ENCODE measurements at regions not wholly inside any gene's neighbourhood (a gene's known extent, or its start where the extent isn't known, plus 50 kb on each side); places are given as distances from the start of the nearest gene placed in this dataset.

- TF ChIP-seq YY1 (IDR thresholded peaks at IDR 0.05; ENCODE audit: low read depth) (no peak), EP300 (IDR thresholded peaks at IDR 0.05; ENCODE audit: borderline replicate concordance in 1 of 2, low read depth in 1 of 2, low read length in 1 of 2) (no peak), POLR2AphosphoS5 (IDR thresholded peaks at IDR 0.05; ENCODE audit: low read depth, low read length) (no peak), EZH2phosphoT487 (IDR thresholded peaks at IDR 0.05; ENCODE audit: borderline replicate concordance, low read depth) (no peak), CTCF (IDR thresholded peaks at IDR 0.05) (no peak), USF2 (IDR thresholded peaks at IDR 0.05; ENCODE audit: borderline replicate concordance, low read depth, low read length) (no peak), GABPA (IDR thresholded peaks at IDR 0.05; ENCODE audit: low read depth) (no peak), ZBTB33 (IDR thresholded peaks at IDR 0.05; ENCODE audit: borderline replicate concordance, low read depth) (no peak), SMC3 (IDR thresholded peaks at IDR 0.05; ENCODE audit: low read depth, low read length) (no peak)
- TF ChIP-seq, protein P1, sequence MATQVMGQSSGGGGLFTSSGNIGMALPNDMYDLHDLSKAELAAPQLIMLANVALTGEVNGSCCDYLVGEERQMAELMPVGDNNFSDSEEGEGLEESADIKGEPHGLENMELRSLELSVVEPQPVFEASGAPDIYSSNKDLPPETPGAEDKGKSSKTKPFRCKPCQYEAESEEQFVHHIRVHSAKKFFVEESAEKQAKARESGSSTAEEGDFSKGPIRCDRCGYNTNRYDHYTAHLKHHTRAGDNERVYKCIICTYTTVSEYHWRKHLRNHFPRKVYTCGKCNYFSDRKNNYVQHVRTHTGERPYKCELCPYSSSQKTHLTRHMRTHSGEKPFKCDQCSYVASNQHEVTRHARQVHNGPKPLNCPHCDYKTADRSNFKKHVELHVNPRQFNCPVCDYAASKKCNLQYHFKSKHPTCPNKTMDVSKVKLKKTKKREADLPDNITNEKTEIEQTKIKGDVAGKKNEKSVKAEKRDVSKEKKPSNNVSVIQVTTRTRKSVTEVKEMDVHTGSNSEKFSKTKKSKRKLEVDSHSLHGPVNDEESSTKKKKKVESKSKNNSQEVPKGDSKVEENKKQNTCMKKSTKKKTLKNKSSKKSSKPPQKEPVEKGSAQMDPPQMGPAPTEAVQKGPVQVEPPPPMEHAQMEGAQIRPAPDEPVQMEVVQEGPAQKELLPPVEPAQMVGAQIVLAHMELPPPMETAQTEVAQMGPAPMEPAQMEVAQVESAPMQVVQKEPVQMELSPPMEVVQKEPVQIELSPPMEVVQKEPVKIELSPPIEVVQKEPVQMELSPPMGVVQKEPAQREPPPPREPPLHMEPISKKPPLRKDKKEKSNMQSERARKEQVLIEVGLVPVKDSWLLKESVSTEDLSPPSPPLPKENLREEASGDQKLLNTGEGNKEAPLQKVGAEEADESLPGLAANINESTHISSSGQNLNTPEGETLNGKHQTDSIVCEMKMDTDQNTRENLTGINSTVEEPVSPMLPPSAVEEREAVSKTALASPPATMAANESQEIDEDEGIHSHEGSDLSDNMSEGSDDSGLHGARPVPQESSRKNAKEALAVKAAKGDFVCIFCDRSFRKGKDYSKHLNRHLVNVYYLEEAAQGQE (IDR thresholded peaks at IDR 0.05; ENCODE audit: low read depth, low read length) = no peak
Measured at GRCh38 chr12:46553911-46554310, 181.3 kb upstream of the SLC38A2 start.
